GM21723 (cell line): ENCODE measurements at regions not wholly inside any gene's neighbourhood (a gene's known extent, or its start where the extent isn't known, plus 50 kb on each side); places are given as distances from the start of the nearest gene placed in this dataset.

Experiments used
- ATAC-seq: cut with Tn5 transposase; IDR thresholded peaks from one replicate; pipeline ENCODE4 v1.9.1; 2021; ENCODE audit warnings: mild to moderate bottlenecking, moderate library complexity; ENCODE audit not compliant: unreplicated experiment

DNA sequence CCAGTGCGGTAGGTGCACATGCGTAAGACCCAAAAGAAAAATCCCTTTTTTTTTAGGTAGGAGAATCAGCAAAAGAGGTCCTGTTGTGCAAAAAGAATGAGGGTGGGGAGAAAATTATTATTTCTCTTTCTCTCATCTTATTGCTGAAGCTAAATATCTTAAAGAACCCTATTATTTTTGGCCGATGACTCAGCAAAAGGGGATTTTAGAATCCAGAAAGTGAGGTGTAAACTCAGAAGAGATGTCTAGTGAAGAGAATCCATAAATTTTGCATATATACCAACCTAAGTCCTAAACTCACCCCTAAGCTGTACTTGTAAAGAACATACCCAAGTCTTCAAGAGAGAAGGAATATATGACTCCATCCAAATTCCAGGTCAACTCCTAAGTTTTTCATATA is 386.3 kb upstream of the ZNF717 start:
- ATAC-seq, result no peak

DNA sequence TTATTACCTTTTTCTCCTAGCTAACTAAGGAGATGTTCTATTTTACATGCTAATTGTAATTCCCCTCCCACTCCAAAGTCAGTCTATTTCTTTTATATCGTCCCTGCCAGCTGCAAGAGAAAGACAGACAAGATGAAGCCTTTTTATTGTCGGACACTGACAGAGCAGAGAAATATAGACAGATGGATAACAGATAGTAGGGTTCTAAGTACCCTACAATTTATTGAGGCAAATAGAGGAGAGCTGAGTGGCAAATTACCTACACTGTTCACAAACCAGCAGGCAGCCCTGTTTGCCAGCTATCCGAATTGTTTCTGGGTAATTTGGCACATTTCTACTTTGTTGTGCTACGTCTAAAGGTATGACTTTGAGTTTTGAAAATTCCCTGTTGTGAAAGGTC is 392.3 kb upstream of the ZNF717 start:
- ATAC-seq, result no peak

DNA sequence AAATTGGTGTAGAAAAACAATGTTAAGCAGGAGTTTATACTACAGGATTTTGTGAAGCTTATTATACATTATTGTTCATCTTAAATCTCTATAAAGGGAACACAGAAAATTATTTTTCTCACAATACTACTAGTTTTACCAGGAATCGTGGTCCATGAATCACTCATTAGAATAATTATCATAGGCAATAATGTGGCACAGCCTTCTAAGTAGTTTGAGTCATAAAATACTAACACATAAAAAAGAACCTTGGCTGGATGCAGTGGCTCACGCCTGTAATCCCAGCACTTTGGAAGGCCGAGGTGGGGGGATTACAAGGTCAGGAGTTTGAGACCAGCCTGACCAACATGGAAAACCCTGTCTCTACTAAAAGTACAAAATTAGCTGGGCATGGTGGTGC is 393.1 kb upstream of the ZNF717 start:
- no peak for ATAC-seq

DNA sequence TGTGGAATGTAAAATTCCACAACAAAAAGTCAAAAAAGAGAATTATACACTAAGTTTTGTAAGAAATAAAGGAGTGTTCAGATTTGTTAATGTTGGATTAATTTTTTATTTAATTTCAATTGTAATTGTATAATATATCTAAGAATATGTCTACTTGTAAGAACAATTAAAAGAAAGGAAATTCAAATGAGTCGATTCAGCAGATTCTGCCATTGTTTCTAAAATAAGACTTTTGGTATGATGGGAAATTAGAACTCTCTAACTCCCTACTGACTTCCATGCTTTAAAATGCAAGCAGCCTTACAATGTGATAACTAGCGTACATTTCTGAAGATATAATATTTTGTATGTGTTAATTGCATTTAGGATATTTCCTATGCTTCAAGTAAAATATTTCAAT is 395.9 kb upstream of the ZNF717 start:
- ATAC-seq, result no peak

DNA sequence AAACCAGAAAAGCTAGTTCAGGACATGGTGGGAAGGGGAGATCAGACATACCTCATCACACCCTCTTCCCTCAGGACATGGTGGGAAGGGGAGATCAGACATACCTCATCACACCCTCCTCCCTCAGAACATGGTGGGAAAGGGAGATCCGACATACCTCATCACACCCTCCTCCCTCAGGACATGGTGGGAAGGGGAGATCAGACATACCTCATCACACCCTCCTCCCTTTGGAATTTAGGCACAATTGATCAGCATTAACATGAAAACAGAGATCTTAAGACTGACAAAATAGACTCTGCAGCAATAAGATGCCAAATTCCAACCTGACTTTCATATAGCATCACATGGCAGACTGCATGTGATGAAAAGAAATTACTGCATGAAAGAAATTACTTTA is 412.7 kb upstream of the ZNF717 start:
- no peak for ATAC-seq

DNA sequence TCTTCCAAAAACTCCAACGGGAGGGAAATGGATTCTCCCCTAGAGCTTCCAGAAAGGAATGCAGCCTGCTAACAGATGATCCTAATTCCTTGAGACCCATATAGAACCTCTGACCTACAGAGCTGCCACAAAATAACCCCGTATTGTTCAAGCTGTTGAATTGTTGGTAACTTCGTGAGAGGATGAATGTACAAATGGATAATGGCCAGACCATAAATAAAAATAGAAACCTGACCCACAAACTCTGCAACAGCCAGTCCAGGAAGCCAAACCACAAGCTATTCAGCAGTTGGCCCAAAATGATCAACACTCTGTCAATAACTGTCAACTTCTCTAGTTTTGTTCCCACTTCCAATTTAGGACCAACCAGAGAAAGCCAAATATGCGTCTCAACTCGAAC is 414.0 kb upstream of the ZNF717 start:
- ATAC-seq, result no peak

DNA sequence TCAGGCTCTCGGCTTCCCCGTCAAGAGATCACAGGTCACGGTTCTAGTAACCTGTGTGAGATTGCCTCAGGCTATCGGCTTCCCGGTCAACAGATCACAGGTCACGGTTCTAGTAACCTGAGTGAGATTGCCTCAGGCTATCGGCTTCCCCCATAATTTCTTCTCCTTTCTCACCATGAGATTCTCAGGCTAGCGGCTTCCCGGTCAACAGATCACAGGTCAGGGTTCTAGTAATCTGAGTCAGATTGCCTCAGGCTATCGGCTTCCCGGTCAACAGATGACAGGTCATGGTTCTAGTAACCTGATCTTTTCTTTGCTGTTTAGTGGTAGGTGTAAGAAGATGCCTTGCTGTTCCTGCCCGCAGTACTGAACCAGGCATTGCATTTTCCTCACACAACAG is 418.2 kb upstream of the ZNF717 start:
- ATAC-seq, result no peak

DNA sequence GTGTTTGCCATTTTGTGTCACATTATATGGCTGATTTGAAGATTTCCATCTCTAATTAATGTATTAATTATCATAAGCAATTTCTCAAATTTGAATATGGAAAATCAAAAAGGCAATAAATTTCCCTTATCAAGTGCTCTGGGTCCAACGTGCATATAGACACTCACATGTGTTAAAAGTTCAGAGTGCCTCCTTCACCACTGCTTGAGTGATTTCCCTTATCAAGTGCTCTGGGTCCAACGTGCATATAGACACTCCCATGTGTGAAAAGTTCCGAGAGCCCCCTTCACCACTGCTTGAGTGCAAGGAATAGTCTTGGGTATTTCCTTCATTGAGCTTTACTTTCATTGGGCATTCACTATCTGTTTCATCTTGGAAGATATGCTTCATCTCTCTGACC is 421.0 kb upstream of the ZNF717 start:
- ATAC-seq, result no peak

DNA sequence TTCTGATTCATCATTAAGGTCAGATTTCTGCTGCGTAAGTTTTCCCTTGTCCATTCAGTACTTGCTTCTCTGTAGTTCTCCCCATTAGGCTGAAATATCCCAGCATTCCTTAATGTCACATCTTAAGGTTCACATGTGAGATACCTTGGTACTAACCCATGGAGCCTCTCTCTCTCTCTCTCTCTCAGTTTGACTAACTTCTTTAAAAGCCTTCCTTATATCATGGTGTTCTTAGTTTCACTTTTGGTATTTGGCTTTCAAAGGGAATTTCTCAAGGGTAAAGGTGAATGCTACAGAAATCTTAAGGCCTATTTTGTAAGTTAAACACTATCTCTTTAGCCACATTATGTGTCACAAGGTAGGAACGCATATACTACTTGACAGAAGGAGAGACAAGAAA is 427.3 kb upstream of the ZNF717 start:
- no peak for ATAC-seq

DNA sequence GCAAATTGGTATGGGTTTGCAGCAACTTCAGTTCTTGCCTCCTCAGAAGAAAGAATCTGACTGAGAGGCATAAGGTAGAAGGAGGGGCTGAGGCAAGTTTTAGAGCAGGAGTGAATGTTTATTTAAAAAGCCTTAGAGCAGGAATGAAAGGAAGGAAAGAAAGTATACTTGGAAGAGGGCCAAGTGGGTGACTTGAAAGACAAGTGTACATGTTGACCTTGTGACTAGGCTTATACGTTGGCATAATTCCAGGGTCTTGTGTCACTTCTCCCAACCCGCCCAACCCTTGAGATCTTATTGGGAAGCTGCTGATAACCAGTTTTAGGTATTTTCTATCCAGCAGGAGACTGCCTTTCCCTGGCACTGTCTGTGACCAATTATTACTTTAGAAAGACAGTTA is 436.9 kb upstream of the ZNF717 start:
- no peak for ATAC-seq

DNA sequence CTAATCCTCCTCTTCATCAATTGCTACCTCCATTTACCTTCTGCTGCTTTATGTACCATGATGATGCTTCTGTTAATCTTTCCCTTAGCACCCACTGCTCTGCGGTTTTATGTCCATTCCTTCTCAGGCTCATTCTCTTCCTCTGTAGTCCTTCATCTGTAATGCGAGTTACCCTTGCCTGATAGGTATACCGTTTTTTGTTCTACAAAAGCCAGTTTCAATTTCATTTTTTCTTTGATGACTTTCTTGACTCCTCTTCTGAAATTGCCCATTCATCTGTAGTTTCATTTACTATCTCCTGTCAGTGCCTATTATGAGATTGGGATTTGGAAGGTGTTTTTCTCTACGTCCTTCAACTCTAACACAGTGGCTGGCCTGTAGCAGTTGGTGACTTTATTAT is 445.9 kb upstream of the ZNF717 start:
- ATAC-seq, result no peak

DNA sequence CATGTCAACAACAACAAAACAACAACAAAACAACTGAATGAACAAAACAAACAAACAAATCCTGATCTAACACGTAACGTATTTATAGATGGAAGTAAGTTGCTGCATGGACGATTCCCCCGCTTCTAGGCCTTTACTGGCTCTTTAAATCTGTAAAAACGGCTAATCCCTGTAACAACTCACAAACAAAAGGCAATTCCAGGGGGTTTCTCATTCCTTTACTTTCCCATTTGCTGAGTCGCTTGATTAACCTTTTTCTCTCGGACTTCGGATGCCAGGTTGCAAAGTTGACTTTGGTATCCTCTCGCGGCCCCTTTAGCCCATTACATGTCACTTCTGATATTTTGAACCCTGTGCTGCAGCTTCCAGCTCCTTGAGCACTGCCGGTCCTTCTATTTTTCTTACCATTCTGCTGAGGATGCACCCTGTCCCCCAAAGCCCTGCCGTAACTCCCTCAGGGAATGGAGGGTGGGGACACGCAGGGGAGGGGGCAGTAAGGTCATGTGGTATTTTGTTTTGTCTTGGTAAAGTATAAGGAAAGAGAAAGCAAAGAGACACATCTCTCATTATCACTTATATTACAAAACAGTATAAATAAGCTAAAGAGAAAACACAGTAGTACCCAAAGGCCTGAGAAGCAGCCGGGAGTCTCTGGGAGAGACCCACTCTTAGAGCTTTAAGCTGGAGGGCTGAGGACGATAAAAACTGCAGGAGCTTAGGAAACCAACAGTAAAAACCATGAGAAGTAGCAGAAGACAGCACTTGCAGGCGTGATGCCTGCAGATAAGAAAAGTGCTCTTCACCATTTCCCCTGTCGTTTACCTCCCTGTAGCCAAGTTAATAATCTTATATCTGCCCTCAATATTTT is 457.8 kb upstream of the ZNF717 start:
- no peak for ATAC-seq

DNA sequence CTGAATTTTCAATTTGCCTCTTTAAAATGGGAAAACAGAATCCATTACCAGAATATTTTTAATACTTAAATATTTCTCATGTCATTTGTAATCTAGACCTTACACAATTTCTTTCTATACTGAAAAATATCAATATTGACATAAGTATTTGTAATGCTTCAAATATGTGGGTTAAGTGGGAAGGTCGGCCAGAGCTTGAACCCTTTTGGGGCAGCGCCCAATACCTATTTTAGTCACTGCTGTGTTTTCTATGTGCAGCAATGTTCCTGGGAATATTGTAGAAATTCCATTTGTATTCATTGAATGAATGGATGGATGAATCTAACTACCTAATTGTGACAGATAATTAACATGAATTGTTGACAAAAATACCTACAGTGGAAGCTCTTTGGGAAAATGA is 459.7 kb upstream of the ZNF717 start:
- no peak for ATAC-seq

DNA sequence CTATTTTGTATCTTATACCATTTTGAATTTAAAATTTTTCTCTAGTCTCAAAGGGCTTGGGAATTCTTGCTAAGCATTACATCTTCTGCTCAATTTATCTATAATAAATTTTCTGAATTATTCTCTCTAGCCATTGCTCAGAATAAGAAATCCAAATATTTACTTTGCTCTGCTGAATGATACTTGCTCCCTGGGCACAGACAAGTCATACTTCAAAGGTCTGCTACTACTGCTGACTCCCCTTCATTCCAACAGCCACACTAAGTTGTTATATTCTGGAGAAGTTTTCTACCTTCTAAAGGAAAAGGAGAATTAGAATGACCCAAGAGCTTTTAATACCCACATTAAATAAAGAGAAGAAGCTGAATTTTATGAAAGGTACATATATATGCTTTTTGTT is 460.3 kb upstream of the ZNF717 start:
- no peak for ATAC-seq

DNA sequence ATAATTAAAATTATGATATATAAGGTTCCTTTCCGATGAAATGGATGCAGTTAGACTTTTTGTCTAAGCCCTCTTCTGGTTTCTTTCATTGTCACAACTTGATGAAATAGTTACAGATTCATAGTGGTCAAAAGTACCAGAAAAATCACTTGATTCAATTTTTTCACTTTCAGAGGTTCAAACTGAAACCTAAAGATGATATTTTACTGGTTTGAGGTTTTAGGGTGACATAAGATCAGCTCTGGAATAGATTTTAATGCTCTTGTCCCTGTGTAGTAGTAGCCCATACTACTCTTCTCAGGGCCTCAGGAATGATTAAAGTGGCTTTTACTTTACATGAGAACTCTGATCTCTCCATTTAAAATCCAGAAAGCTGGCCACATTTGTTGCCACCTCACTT is 479.1 kb upstream of the ZNF717 start:
- no peak for ATAC-seq

DNA sequence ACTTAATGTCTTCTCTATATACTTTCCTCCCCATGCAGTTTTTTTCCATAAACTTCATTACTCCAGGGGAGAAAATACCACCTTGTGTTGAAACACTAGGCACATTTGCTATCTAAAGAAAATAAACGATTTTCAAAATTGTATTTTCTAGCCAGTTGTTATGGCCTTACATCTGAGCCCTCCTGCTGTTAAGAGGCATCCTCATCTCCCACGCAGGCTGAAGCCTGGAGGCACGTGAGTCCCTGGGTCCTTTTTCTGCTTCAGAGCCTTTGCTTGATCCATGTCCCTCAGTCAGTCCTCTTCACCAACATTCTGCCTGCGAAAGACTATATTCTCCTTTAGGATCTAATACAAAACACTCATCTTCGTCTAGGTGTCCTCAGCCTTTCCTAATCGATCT is 479.6 kb upstream of the ZNF717 start:
- no peak for ATAC-seq

DNA sequence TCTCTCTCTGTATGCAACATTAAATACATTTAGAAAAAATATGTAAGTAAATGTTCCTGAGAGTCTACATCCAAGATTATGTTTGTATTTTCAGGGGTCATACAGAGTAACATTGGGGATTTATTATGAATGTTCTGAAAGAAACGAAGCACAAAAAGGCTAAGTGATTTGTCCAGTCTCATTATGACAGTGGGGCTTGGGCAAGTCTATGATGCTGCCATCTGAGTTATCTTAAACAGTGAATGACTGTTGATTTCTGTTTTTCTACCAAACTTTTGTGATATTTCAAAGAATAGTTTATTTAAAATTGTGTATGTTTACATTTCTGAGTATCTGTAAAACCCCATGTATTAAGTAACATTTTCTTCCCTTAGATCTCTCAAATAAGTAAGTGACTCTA is 481.2 kb upstream of the ZNF717 start:
- no peak for ATAC-seq

DNA sequence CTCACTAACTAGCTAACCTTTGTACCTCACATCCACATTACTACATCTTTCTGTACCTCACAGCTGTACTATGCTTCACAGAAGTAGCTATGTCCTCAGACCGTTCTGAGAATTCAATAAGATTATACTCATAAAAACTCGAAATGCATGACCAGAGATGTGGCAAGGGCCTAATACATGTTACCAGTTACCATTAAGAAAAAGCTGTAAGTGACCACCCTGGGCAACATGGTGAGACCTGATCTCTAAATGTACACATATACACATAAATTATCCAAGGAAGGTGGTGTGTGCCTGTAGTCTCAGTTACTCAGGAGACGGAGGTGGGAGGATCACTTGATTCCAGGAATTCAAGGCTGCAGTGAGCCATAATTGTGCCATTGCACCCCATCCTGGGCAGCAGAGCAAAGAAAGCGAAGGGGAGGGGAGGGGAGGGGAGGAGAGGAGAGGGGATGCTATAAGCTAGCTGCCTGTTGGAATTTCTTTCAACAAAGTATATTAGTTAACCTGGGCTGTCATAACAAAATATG is 482.6 kb upstream of the ZNF717 start:
- no peak for ATAC-seq

DNA sequence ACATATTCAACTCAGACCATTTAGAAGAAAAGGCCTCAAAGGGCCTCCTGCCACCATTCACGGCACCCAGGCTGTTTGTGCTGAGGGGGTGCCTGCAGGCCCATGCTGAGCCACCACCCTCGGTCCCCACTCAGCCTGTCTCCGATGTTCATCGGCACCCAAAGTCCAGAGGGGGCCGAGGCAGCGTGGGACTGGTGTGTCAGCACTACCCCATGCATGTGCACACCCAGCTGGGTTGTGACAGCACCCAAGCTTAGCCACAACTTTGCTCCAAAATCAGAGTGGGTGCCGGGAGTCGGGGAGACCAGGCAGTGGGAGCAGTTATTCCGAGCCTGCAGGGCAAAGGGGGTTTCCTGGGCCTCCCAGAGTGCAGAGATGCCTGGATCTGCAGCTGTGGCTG is 508.5 kb upstream of the ZNF717 start:
- no peak for ATAC-seq

DNA sequence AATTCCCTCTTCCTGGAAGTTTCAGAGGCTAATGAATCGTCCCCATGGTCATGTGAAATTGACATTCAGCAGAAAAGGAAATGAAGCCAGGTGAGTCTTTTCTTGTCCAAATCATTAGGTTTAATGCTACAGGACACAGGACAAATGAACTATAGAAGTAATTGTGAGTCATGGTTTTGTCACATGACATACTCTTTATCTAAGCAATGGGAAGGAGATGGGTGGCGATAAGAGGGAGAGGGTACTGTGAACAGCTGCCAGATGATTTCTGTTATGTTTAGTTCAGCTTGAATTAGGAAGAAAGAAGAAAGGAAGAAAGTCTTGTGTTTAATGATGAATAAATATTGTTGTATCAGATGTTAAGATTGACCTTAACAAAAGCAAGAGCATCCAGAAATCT is 515.4 kb upstream of the ZNF717 start:
- ATAC-seq, result no peak

DNA sequence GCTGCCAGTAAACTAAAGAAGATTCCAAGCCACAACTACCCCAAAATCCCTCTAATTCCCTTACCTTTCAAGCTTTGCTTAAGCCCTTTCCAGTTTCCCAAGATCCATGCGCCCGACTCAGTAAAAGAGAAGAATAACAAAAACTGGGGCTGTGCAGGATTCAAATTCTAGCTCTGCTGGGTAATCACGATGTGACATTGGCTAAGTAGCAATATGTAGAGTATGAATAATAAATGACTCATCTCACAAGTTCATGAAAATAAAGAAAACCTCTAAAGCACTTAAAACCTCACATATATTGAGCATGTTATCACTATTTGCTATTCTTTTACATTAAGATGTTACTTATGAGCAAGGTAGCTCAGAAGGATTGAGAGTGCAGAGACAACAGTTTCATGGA is 522.2 kb upstream of the ZNF717 start:
- no peak for ATAC-seq

DNA sequence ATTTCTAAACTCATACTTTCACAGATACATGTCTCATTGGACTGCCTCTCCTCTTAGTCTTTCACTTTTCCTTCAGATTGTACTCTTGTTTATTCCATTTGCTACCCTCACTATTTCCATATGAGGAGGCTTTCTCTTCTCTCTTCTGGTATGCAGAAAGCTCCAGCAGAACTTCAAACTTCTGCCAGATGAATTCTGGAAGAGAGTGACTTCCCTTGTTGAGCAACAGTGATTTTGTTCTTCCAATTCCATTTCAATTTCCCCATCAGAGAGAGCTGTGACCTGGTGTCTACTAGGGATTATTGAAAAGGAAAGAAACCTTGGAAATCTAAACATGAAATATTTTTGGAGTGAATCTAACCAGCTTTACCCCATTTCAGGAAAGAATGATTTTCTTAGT is 523.2 kb upstream of the ZNF717 start:
- ATAC-seq, result no peak

DNA sequence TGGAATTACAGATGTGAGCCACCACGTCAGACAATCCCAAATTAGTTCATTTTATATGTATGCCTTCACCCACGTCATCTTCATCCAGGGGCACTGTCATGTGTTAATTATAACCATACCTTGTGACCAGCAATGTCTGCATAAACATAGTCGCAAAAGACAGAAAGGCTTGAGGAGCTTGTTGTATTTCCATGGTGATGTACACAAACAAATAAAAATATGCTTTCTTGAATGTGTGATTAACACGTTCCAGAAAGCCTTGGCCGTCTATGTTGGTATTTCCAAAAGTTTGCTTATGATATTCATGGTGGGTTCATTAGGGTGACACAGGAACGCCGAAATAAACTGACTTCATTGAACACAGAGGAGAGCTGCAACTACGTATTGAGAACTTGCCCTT is 524.7 kb upstream of the ZNF717 start:
- ATAC-seq, result no peak
